HG03469 (cell line): ENCODE measurements at regions not wholly inside any gene's neighbourhood (a gene's known extent, or its start where the extent isn't known, plus 50 kb on each side); places are given as distances from the start of the nearest gene placed in this dataset.

Source experiments
- ATAC-seq: cut with Tn5 transposase; IDR thresholded peaks from one replicate; pipeline ENCODE4 v1.9.1; 2021; ENCODE audit warnings: mild to moderate bottlenecking, moderate library complexity, moderate number of reproducible peaks; ENCODE audit not compliant: unreplicated experiment

DNA sequence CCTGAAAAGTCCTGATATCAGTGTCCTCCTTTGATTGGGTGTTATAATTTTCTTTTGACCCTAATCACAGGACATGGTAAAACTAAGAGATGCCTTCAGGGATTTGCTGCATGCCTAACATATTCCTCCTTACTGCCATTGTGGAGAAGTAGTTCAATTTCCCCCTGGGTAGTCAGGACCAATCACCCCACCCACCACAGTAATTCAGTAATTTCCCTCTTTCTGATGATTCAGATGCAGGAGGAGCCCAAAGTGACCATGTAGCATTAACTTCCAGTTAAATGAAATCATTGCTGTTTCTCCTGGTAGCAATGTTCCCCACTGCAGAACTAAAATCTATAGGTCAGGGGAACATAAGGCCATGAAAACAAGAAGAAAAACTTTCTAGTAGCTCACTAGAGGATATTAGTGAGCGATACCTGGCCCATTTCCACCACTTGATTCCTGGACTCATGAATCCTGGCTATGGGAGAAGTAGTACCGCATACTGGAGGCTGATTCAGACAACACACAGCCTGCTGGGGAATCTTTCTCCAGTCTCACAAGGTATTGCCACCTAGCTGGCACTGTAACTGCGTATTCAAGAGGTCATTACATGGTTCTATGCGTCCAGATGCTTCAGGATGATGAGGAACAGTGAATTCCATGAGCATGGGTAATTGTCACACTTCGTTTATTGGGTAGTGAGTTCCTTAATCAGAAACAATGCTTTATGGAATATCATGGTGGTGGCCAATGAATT is 561.2 kb downstream of the HAO1 start:
- no peak for ATAC-seq

DNA sequence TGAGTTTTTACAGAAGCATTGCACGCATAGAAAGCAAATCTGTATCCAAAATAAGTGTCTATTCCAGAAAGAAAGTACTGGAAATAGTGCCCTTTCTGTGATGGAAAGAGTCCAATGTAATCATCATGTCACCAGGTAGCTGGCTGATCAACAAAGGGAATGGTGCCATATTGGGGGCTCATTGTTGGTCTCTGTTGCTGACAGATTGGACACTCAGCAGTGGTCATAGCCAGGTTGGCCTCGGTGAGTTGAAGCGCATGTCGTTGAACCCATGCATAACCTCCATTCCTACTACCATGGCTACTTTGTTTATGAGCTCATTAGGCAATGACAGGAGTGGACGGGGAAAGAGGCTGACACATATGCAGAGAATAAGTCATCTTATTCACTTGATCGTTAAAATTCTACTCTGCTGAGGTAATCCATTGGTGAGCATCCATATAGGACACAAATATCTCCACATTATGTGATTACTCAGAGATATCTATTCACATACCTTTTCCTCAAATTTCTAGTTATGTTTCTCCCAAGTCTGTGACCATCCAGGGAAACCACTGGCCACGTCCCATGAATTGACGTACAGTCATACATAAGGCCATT is 560.5 kb downstream of the HAO1 start:
- no peak for ATAC-seq

DNA sequence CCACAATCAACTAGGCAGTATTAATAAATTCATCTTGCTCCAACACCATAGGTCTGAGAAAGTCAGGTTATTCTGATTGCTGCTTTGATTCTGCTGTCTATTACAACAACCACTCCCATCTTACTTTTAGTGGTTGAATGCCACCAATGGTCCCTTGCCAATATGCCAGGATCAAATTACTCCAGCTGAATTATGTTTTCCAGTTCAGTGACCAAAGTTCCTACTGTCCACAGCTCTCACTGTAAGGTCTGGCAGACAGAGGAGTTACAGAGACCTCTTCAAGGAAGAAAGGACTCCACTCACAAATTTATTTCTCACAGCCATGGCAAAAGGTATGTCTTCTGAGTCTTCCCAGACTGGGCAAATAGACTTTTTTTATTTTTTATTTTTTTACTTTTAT is 557.0 kb downstream of the HAO1 start:
- ATAC-seq, result no peak

DNA sequence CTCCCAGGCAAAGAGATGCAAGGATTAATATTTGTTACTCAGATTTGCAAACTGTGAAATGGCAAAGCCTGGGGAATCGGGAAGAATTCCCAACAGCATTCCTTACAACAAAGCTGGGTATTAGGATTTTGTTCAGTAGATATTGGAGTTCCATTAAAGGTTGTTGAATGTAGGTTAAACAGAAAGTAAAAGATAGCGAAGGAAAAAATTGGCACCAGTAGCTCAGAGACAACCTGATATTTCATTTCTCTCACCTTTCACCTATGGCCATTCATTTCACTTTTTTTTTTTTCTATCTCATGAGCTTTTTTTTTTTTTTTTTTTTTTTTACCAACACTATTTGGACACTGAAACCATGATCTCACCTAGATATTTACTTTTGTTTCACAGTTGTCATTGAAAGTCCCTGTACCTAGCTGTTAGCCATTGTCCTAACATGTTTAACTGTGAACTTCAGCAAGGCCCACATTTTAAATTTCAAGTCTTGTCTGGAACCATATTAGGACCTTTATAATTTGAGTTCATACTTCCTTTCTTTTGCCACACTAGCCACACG is 552.5 kb downstream of the HAO1 start:
- no peak for ATAC-seq

DNA sequence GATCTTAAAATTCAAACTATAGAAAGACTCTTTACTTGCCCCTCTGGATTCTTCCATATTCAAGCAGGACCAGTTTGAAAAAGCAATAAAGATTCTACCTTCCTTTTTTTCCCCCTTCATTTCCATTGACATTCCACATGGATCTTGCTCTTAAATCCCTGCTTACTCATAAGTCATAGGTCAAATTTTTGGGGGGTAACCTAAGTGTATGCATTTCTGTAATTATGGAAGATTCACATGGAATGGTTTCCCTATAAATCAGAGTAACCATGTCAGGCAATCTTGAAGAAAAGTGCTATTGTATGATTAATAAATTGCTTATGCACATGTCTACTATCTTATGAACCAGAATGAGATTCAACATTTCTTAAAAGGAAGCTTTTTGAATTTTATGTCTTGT is 551.0 kb downstream of the HAO1 start:
- no peak for ATAC-seq

DNA sequence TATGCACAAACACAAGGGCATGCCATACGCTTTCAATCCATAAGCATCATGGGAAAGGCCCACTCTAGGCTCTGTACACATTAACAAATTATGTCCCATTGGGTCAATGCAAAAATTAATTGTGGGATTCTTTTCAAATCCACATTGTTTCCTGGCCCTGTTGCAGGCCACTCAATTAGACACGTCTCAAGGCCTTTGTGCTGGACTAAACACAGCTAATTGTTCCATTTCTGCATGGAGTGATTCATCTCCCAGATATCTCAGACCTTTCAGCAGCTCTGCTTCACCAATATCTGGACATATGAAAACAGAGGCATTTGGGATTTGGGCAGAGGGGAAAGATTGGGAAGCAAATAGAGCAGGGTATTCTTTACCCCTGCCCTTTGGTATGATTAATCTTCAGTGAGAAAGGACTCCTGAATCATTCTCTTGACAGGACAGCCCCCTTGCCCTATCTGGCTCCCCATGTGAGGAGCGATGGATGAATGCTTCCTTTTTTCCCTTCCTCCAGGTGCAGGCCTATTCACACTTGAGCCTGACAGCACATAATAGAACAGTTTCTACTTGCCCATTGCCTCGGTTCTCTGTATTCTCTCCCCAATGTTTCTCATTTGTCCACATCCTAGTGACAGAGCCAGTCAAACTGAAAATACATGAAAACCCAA is 547.6 kb downstream of the HAO1 start:
- no peak for ATAC-seq

DNA sequence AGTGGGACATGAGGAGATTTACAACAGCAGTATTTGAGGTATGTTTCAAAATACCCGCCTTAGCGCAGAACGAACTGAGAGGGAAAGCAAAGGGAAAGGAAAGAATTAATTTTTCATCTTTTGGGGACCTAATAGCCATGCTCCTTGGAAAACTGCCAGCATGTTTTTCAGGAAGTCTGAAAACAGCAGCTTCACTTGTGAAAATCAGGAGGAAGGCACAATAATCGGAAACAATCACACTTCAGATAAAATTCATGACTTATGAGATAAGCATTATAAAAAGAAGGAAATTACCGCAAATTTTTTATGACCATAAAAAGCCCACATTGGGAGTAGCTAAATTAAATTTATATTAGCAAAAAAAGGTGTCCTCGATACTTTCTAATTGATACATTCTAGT is 541.1 kb downstream of the HAO1 start:
- ATAC-seq, result no peak

DNA sequence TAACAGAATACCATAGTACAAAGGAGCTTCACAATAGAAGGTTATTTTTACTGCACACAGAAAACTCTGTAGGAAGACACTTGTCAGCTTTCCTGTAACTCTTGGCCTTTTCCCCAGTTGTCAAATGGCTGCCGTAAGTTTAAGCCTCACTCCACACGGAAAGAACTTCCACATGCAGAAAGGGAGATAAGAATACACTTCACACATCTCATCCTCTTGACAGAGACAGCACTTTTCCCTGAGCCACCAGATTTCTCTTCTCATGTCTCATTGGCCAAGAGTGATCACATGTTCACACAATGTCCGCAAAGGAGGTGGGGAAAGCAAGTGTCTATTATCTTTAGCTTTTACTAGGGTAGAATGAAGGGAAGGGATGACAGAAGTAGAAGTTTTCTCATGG is 540.7 kb downstream of the HAO1 start:
- ATAC-seq, result no peak

DNA sequence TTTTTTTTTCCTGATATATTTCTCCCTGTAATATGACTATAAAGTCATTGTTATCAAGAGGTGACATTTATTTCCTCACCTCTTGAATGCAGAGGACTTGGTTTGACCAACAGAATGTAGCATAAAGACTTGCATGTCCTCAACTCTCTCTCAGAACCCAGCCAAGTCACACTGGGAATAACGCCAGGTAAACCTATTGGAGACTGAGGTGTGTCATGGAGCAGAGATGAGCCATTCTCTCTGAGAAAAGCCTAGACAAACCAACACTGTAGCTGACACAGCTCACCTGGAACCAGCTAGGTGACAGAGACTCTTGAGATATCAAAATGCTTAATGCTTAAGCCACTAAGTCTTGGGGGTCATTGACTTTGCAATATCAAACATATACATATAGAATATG is 533.6 kb downstream of the HAO1 start:
- ATAC-seq, result no peak

DNA sequence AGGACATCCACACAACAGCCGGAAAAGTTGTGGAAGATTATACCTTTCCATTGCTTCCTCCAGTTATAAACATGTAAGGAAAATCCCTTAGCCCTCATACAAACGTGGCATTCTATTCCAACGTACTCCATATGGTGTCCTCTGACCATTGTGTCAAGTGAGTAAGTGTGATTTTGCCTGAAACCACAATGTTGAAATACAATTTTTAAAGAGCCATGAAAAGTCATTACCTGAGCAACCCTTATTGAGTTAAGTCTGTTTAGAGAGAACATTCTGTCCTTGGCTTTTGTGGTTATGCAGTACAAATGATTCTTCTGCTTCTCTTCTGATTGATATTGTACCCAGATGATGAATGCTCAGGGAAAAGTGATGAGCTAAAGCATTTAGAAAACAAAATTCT is 530.1 kb downstream of the HAO1 start:
- ATAC-seq, result no peak

DNA sequence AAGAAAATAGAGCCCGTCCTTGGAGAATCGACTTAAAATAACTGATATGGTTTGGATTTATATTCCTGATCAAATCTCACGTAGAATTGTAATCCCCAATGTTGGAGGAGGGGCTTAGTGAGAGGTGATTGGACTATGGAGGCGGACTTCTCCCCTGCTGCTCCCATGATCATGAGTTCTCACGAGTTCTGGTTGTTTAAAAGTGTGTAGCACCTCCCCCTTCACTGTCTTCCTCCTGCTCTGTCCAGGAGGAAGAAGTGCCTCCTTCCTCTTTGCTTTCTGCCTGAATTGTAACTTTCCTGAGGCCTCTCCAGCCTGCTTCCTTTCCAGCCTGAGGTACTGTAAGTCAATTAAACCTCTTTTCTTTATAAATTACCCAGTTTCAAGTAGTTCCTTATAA is 529.2 kb downstream of the HAO1 start:
- no peak for ATAC-seq

DNA sequence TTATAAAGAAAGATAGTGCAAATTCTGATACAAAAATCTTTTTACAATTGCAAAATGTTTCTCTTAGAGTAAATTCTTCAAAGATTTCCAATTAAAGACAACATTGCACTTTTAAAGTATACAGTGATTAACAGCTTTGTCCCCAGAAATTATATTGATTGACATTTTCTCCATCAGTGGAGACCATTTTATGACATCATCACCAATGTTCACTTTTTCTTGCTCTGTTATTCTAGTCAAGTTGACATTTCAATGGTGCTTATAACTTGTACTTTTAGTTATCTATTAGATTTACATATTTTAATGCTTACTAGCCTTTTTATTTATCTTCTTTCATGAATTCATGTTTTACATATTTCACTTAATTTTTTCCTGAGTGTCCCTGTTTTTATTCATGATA is 524.8 kb downstream of the HAO1 start:
- ATAC-seq, result no peak

DNA sequence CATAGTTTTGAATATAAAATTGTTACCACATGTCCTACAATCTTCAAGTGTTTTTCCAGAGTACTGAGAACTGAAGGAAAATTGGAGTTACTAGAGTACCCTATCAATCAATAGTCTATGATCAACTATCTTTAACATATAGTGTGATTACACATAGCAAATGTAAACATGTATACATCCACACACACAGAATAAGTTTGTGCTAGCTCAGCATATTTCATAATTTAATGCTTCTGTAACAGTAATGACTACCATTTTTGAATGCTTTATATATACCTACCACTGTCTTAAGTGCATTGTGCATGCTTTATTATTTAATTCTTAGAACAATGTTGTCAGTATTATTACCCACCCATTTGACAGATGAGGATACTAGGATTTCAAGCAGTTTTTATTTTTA is 523.9 kb downstream of the HAO1 start:
- no peak for ATAC-seq

DNA sequence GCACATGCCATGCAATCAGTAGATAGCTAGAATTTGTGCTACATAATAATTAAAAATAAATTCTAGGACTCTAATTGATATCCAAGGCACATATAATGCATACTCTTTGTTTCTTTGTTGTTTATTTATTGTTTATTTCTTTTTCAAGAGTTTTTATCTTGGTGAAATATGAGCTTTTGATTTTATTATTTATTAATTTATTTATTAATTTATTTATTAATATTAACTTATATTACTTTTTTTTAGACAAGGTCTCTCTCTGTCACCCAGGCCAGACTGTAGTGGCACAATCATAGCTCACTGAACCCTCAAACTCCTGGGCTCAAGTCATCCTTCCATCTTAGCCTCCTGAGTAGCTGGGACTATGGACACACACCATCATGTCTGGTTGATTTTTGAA is 519.9 kb downstream of the HAO1 start:
- no peak for ATAC-seq

DNA sequence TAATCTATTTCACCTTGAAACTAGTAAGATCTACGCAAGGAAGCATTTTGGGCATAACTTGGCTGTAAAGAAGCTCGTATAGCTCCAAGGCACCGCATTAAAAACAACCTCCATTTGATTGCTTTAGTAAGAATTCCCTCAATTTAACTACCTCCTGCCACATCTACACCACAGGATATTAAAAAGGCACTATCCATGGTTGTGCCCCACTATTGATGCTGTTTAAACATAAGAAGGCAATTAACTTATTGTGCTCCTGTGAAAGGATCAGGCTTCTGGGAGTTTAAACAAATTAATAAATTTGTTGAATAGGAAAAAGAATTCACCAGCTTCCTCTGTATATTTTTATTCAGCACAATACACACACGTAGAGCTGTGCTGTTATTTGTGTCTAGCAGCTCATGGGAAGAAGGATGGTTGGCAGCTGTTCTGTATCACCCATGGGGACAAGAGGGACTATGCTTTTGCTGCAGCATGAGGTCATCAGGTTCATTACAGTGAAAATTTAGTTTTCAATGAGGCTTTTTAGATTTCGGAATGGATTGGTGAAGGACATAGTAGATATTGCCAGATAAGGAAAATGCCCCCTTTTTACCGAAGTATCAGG is 513.3 kb downstream of the HAO1 start:
- no peak for ATAC-seq

DNA sequence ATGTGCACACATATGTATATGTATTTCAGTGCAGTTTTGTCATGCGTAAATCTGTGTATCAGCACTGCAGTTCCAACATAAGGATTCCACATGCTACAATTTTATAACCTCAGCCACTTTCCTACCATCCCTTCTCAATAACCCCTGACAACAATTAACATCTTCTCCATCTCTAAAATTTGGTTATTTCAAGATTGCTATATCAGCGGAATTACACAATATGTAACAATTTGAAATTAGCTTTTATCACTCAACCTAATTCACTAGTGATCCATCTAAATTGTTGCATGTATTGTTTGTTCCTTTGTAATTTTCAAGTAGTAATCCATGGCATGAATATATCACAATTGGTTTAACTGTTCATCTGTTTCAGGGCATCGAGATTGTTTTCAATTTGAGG is 511.3 kb downstream of the HAO1 start:
- no peak for ATAC-seq

DNA sequence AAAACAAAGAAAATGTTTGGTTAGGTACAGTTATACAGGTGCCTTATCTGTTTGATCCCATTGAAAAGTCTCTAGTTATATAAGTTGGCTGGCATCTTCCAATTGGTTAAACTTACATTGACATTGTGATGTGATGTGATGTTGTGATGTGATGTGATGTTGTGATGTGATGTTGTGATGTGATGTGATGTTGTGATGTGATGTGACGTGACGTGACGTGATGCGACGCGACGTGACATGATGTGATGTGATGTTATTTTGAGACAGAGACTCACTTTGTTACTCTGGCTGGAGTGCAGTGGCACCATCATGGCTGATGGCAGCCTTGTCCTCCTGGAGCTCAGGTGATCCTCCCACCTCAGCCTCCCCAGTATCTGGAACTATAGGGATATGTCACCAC is 507.6 kb downstream of the HAO1 start:
- no peak for ATAC-seq

DNA sequence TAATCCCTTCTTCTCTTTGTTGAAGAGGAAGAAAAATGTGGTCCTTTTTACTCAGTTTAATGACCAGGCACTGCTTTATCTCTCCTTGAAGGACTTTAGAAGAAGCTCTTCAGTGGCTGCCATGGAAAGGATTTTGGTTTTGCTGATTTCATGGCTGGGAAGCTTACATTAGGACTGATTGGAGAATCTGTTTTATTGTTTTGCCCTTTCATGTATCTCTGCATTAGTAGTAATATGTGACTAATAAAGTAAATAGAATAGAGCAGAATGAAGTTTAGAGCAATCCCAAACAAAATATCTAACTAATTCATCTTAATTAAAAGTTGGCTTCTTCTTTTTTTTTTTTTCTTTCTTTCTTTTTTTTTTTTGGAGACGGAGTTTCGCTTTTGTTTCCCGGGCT is 502.9 kb downstream of the HAO1 start:
- ATAC-seq, result no peak

DNA sequence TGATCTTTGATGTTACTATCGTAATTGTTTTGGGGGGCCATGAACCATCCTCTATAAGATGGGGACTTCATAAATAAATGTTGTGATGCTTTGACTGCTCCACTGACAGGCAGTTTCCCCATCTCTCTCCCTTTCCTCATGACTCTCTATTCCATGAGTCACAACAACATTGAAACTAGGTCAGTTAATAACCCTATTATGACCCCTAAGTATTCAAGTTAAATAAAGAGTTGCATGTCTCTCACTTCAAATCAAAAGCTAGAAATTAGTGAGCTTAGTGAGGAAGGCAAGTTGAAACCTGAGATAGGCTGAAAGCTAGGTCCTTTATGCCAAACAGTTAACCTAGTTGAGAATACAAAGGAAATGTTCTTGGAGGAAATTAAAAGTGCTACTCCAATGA is 491.0 kb downstream of the HAO1 start:
- ATAC-seq, result no peak

DNA sequence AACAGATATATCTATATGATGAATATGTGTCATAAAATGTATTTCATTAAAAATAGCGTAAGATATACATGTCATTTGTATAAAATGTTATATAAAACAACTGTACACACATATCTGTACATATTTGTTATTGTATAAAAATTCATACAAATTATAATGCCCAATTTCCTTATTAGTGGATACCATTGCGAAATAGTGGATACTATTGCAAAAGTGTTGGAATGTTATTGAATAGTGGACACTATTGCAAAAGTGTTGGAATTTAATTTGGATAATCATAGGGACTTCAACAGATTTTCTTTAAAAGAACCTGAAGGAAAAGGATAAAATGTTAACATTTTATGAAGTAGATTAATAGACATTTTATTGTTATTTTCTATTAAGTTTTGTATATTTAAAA is 487.4 kb downstream of the HAO1 start:
- ATAC-seq, result no peak

DNA sequence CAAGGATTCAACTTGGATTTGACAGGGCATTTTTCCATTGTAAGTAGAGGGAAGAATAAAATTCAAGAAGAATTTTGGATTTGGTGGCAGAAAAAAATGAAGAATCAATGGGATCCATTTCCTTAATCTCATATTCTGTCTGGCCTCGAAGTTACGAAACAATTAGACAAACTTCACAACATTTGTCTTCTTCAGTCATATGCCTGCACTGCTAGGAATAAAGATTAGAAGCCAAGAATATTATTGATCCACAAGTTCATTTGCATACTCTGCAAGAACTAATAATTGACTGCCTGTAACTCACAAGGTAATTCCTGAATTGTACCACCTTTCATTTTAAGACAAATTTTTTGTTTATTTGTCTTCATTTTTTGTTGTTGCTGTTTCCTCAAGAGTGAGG is 486.2 kb downstream of the HAO1 start:
- ATAC-seq, result no peak

DNA sequence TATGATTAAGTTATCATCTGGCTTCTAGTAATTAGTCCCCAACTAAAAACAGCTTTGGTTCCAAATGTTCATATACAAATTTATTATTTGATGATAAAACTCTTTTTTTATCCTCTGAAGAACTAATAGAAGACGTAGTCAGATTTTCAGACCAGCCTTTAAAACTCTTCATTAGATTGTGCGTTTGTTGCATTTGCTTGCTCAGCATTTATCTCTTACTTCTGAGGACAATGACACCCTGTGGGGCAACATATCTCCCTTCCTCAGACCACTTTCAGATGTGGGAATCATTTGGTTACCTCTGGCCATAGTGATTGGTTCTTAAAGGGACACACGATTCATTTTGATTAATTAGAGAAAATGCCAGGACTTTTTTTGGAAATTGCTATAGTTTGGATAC is 481.8 kb downstream of the HAO1 start:
- no peak for ATAC-seq
